ENCODE measurements at regions not wholly inside any gene's neighbourhood (a gene's known extent, or its start where the extent isn't known, plus 50 kb on each side); places are given as distances from the start of the nearest gene placed in this dataset.

GRCh38 chr12:16828891-16829290 is 222.9 kb upstream of the LMO3 start:
- Histone ChIP-seq H3K27ac (no peak overlapping the region), H3K36me3 (no peaks in the 10 kb centered on the region), H3K4me1 (ENCODE audit: control insufficient read depth in 1 of 2, low read depth in 2 of 2) (no peaks in the 10 kb centered on the region), H3K27me3 (replicated peaks; ENCODE audit: insufficient read depth) (no peaks in the 10 kb centered on the region), H3K9me3 (no peaks in the 10 kb centered on the region), H3K4me3 (no peak overlapping the region)
- no peak for TF ChIP-seq CTCF (IDR thresholded peaks at IDR 0.05)
- ATAC-seq (ENCODE audit: insufficient number of reproducible peaks, low FRiP score, low read depth) (no peak), DNase-seq (ENCODE audit: low spot score) (no peak)

- H3K27me3 ChIP-seq (replicated peaks; ENCODE audit: insufficient read depth): no peaks in the 10 kb centered on the region
- ATAC-seq (ENCODE audit: insufficient number of reproducible peaks, low FRiP score, low read depth): no peak
- no peak overlapping the region for H3K27ac ChIP-seq
- TF ChIP-seq CTCF (IDR thresholded peaks at IDR 0.05): no peak
- no peaks in the 10 kb centered on the region for H3K9me3 ChIP-seq
- no peak overlapping the region for H3K4me3 ChIP-seq
- H3K4me1 ChIP-seq (ENCODE audit: control insufficient read depth in 1 of 2, low read depth in 2 of 2): no peaks in the 10 kb centered on the region
- no peak for DNase-seq (ENCODE audit: low spot score)
- H3K36me3 ChIP-seq: no peaks in the 10 kb centered on the region
Observed at GRCh38 chr12:16807731-16808130, 201.8 kb upstream of the LMO3 start.

GRCh38 chr12:16796168-16796567 is 190.2 kb upstream of the LMO3 start:
- no peak for DNase-seq (ENCODE audit: low spot score)
- H3K4me1 ChIP-seq (ENCODE audit: control insufficient read depth in 1 of 2, low read depth in 2 of 2): no peaks in the 10 kb centered on the region
- H3K36me3 ChIP-seq: no peaks in the 10 kb centered on the region
- no peak for TF ChIP-seq CTCF (IDR thresholded peaks at IDR 0.05)
- no peaks in the 10 kb centered on the region for H3K9me3 ChIP-seq
- ATAC-seq (ENCODE audit: insufficient number of reproducible peaks, low FRiP score, low read depth): no peak
- no peaks in the 10 kb centered on the region for H3K27me3 ChIP-seq (replicated peaks; ENCODE audit: insufficient read depth)
- H3K27ac ChIP-seq: no peak overlapping the region
- H3K4me3 ChIP-seq: no peak overlapping the region

GRCh38 chr12:16789204-16789790 is 183.3 kb upstream of the LMO3 start:
- Histone ChIP-seq H3K4me1 (ENCODE audit: control insufficient read depth in 1 of 2, low read depth in 2 of 2) (no peaks in the 10 kb centered on the region), H3K4me3 (no peak overlapping the region), H3K9me3 (no peaks in the 10 kb centered on the region), H3K27ac (no peak overlapping the region), H3K27me3 (replicated peaks; ENCODE audit: insufficient read depth) (no peaks in the 10 kb centered on the region), H3K36me3 (no peaks in the 10 kb centered on the region)
- no peak for TF ChIP-seq CTCF (IDR thresholded peaks at IDR 0.05)
- DNase-seq (ENCODE audit: low spot score): no peak
- no peak for ATAC-seq (ENCODE audit: insufficient number of reproducible peaks, low FRiP score, low read depth)

GRCh38 chr12:16788506-16789203 is 182.7 kb upstream of the LMO3 start:
- Histone ChIP-seq H3K9me3 (no peaks in the 10 kb centered on the region), H3K4me3 (no peak overlapping the region), H3K27ac (no peak overlapping the region), H3K27me3 (replicated peaks; ENCODE audit: insufficient read depth) (no peaks in the 10 kb centered on the region), H3K36me3 (no peaks in the 10 kb centered on the region), H3K4me1 (ENCODE audit: control insufficient read depth in 1 of 2, low read depth in 2 of 2) (no peaks in the 10 kb centered on the region)
- DNase-seq (ENCODE audit: low spot score): no peak
- TF ChIP-seq CTCF (IDR thresholded peaks at IDR 0.05): no peak
- ATAC-seq (ENCODE audit: insufficient number of reproducible peaks, low FRiP score, low read depth): no peak
